RPMI7951 (cell line): ENCODE measurements at regions not wholly inside any gene's neighbourhood (a gene's known extent, or its start where the extent isn't known, plus 50 kb on each side); places are given as distances from the start of the nearest gene placed in this dataset.
"Not testable (repeated sequence)": the region's sequence is repeated elsewhere in the genome, so short reads cannot be mapped to it uniquely, and the experiment has no call there.

ENCODE experiments used
- DNase-seq: peaks from one replicate; pipeline ENCODE4 v3.0.0-alpha.2; 2012; ENCODE audit warnings: low read depth

DNA sequence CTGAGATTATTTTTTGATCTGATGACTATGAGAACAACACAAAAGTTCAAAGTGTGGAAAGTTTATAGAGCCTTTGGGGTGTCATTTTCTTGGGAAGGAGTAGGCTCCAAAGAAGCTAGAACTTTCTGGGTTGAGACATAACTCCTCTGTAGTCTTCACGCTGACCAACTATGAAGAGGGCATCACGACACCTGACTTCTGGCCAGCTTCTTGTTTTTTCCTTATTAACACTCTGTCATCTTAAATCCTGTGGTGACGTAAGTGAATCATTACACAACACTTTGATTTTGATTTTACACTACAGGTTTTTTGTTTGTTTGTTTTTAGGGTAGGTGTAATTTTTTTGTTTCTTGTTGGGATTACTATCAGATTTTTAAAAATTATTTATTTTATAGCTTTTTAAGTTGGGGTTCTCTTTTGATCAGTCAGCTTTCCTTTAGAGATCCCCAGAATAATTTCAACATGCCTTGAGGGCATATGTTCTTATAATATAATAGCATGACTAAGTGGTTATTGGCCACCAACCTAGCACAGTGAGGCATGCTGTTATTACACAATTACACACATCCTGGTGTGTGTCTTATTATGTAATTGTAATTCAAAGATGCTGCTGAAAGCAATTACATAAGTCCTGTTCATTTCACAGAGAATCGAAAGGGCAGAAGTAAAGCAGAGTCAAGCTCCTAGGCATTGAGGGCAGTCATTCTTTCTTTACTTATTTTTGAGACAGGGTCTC lies 281.6 kb upstream of the NOTCH2NLA start:
- not testable (repeated sequence) for DNase-seq

DNA sequence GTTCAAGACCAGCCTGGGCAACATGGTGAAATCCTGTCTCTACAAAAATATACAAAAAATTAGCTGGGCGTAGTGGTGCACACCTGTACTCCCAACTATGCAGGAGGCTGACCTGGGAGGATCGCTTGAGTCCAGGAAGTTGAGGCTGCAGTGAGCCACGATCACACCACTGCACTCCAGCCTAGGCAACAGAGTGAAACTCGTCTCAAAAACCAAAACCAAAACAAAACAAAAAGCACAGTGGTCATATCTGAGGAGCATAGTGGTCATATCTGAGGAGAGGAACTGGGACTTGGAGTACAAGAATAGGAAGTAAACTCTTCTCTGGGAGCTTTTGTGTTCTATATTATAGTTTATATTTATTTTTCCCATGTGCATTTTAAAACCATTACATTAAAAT lies 275.3 kb upstream of the NOTCH2NLA start:
- not testable (repeated sequence) for DNase-seq

DNA sequence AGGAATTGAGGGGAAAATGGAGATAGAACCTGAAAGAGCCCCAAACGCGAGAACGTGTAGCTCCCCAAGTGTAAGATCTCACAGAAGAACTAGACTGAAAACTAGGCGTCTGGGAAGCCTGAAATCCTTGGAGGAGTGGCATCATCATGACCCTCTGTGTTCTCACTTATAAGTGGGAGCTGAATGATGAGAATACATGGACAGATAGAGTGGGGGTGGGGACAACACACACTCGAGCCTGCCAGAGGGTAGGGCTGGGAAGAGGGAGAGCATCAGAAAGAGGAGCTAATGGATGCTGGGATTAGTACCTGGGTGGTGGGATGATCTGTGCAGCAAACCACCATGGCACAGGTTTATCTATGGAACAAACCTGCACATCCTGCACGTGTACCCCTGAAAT lies 258.7 kb upstream of the NOTCH2NLA start:
- DNase-seq = not testable (repeated sequence)

DNA sequence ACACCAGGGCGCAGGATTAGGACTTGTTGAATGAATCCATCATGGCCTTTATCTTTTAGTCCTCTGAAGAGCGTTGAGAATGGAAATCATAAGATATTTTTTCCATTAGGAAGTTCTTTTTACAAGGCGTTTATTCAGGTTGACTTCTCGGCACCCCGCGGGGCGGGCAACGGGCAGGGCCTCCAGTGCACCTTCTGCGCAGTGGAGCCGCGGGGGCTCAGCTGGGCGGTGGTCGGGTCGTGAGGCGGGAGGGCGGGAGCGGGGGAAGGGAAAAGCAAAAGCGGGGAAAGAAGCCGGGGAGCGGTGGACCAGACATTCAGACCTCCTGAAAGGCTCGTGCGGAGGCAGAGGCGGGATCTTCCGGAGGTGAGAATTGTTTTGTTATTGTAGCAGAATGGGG lies 258.3 kb upstream of the NOTCH2NLA start:
- DNase-seq = not testable (repeated sequence)

DNA sequence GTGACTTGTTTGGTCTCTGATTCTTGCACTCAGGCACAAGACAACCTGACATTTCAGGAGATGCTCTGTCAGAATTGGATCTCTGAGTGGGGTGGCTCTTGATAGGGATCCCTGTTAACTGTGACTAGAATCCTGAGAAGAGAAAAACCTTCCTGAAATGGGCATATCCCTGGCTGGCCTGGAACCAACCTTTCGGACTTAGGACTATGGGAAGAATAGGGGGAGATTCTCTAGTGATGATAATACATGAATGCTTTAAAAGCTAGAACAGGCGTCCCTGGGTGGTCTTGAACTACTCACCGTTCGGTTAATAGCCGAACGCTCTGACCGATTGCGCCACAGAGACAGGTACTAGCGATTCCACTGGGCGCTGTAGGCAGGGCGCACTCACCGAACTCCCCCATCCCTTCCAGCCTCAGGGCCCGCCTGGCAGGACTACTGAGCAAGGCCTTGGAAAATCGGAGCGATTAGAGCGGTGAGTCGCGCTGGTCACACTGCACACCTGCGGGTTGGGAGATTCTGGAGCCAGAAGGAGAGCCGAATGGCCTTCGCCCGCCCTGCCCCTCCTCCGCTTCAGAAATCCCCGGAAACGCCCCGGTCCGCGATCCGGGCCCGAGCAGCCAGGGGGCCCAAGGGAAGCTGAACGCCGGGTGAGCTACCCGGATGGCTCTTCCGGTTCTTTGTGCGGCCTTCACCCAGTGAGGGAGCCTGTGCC lies 257.6 kb upstream of the NOTCH2NLA start:
- peak; percentile 20 for DNase-seq

DNA sequence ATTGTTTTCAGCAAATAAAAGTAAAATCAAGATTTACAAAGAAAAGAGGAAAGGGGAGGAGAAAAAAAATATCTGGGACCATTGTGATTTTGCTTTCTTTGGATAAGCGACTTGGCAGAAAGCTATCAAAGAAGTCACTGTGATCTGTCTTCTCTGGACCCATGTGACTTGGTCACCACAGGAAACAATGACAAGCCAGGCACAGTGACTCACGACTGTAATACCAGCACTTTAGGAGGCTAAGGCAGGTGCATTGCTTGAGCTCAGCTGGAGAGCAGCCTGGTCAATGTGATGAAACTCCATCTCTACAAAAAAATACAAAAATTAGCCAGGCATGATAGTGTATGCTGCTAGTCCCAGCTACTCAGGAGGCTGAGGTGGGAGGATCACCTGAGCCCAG lies 255.4 kb upstream of the NOTCH2NLA start:
- not testable (repeated sequence) for DNase-seq

DNA sequence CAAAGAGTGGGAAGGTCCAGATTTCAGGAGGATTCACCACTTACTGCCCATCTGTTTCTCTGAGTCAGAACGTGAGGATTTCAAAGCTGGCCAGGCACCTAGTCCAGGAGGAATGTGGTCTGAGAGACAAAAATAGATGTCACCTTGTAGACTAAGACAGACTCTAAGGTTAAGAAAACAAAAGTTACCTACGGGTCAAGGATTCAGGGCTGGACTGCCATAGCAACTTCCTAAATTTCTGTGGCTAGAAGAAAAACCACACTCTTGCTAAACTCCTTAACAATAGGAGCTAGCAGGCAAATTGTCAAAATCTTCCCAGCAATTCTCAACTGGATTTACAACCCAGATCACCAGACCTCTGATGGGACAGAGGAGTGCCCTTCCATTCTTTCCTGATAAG lies 250.4 kb upstream of the NOTCH2NLA start:
- peak; percentile 77 for DNase-seq

DNA sequence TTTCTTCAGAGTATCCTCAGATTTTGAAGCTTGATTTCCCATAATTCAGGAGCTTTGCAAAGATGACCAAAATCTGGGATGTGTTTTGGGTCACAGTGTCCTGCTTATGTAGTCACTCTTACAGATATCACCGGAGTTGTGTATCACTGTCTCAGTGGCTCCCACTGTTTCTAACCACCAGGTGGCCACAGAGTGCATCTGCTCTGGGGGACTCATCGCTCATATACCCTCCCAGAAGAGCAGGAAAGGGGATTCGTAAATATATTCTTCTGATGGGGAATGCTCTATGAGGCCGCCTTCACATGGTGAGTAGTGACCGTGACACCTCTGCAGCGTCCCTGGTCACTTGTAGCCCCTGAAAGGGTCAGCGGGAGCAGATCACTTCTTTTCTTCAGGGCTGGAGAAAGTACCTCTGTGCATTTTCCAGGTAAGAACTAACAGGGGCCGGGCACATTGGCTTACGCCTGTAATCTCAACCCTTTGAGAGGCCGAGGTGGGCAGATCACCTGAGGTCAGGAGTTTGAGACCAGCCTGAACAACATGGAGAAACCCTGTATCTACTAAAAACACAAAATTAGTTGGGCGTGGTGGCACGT lies 249.4 kb upstream of the NOTCH2NLA start:
- peak; percentile 19 for DNase-seq

DNA sequence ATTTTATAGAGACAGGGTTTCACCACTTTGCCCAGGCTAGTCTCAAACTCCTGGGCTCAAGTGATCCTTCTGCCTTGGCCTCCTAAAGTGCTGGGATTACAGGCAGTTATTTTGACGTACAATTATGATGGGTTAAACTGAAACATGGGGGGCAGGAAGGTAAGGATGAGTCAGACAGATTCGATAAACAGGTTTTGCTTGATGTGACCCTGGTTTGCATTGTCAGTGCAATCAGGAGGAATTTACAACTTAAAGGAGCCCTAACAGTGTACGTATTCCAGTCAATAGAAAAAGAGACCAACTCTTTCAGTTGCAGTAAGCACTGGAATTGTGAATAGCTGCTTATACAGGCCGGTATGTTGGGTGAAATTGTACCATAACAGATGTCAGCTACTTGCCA lies 246.3 kb upstream of the NOTCH2NLA start:
- DNase-seq = not testable (repeated sequence)

DNA sequence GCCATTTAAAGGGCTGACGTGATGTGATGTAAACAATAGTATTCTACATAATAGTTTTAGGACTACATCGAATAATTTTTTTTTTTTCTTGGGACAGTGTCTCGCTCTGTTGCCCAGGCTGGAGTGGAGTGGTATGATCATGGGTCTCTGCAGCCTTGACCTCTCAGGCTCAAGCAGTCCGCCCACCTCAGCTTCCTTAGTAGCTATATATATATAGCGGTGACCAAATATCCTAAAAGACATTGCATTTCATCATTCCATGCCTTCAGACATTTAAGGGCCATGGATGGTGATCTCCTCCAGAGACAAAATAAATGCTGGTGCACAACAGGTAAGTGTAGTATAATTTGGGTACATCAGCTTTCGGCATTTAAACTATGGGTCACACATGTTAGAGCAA lies 245.4 kb upstream of the NOTCH2NLA start:
- DNase-seq = not testable (repeated sequence)

DNA sequence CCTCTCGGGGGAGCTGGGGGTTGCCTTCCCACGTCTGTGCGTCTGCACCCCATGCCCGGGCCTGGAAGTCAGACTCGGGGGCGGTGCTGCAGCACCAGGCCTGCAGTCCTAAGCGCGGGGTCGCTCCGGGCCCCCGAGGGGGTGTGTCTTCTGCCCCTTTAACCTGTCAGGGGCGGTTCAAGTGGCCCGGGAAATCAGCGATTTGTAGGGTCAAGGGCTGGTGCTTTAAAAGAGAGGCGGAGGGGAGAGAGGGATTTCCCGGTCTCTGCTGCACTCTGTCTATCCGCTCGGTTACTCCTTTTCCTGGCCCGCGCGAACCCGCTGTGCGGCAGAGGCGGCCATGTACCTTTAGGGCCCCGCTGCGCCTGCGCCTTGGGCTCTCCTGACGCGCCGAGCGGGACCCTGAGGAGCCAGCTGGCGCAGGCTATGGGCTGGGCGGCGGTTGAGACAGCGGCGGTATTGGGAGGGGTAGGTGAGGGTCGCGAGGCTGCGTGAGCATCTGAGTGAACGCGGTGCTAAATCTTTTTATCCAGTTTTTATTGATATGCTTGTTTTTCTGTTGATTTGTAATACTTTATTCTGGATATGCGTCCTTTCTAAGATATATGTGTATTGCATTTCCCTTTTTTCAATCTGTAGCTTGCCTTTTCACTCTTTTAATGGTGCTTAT lies 243.5 kb upstream of the NOTCH2NLA start:
- peak; percentile 6 for DNase-seq

DNA sequence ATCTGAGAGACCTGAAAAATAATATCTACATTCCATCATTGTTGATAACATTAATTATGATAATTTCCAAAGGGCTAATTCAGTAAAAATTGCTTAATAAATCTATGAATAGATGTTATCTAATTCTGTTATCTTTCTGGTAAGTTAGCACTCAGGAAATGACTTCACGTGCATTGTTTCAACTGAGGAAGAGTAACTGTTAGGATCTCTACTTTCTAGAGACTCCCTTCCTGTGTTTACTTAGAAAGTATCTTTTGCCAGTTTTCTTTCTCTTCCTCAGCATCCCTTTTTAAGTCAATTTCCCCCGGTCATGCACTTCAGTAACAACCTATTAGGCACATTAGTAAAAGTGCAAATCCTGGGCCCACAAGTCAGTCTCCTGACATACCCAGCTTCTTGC lies 231.1 kb upstream of the NOTCH2NLA start:
- DNase-seq = not testable (repeated sequence)

DNA sequence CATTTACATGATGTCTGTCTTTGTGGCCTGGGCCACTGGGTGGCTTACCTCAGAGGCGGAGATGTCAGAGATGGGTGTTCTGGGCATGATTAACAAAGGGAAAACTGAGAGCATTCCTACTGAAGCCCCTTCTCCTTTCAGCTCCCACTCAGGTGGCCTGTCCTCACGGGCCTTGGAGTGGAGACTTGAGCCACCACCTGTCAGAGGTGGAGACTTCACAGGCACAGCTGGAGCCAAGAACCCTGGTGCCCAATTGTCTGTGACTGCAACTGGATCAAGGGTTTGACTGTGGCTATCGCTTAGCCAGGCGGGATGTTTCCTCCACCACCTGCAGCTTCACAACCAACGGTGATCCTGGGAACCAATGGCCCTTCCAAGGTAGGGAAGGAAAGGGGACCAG lies 230.5 kb upstream of the NOTCH2NLA start:
- not testable (repeated sequence) for DNase-seq

DNA sequence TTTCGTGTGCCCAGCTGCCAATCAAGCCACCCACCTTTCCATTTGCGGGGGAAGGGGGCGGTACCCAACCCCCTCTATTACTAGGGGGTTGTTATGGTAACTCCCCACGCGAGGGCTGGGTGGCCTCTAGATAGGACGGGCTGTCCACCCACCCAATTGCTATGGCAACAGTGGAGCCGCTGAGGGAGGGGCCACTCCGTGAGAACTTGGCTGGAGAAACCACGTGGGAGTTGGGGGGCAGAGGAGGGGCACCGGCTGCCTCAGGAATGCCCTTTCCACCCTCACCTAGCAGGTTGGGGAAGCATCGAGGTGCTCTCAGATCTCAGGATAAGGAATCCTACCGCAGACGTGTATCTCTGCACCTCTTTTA lies 220.0 kb upstream of the NOTCH2NLA start:
- not testable (repeated sequence) for DNase-seq

DNA sequence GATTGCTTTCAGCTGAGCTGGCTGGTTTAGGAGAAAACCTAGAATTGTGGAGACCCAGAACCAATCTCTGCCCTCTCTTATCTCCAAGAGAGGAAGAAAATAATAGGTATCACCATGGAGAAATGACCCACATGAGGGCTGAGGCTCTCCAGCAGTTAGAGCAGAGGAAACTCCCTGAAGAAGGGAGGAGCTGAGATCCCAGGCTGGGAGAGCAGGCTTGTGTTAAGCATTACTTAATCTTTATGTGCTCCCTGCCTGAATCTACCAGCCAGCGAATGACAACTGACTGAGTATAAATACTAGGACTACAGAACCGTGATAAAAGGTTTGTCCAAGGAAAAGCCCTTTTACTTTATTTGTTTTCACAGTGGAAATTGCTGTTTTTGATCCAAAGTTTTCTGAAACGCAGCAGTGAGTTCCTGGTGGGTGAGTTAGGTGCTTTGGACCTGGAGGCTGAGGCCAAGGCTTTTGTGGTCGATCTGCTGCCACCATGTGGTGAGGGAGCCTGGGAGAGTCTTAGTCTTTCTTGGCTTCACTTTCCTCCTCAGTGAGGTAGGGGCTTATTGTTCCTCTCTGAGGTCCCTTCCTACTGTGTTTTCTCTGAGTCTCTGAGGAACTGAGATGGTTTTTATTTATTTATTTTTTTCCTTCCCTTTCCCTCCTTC lies 219.5 kb upstream of the NOTCH2NLA start:
- not testable (repeated sequence) for DNase-seq

DNA sequence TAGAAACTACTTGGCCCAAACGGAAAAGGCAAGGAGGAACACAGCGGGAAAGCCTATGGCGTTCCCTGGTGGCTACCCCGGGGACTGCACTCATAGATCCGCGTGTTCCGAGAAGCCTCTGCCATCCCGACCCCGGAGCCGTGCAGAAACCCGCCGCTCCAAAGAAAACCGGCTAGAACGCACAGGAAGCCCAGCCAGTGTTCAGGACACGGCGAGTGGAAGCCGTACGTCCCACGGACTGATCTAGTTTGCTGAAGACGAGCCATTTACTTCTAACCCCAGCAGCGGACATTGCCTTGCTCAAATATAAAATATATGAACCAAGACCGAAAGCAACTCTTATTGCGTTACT lies 215.0 kb upstream of the NOTCH2NLA start:
- peak; percentile 15 for DNase-seq

DNA sequence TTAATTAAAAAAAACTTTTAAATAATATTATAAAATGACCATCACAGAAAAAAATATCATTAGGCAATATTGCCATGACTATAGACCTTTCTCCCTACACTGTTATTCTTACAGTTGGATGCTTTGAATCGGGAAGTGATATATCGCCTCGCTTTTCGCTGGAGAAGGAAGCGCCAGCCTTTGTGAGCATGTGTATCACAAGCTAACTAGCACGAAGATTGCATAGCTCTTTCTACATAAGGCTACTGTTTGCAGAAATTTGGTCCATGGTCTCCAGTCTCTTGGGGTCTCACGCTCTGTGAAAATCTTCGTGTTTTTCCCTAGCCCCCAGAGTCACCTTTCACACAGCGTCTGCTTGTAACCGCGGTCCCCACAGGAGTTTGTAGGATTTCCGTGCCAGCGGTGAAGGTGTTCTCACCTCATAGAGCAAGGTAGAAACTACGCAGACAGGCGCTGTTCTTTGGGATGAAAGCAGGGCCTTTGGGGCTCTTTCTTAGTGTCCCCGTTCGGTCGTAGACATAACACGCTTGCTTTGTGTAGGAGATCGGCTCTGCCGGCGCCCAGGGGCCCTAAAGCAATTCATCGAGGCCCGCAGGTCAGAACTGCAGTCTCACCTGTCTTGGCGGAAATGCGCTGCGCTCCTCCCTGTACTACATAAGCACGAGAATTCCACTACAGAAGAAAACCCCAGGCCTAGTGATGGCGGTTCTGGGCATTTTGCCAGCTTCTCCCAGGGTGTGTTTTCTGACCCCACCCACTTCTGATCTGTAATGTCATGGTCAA lies 214.5 kb upstream of the NOTCH2NLA start:
- DNase-seq = not testable (repeated sequence)

DNA sequence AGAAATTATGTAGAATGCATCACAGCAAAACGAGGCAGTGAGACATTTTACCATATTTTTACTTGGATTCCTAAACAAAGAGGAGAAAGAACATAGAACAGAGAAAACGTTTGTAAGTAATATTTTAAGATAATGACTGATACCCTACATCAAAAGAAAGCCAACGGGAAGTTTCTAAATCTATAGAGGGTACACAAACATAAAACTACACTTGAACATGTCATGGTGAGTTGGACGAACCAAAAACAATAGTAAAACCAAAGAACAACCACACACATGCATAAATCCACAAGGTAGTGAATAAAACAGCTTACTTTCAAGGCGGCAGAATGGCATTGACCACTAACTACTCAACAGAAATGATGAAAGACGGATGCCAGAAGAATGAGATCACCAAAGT lies 209.7 kb upstream of the NOTCH2NLA start:
- DNase-seq = not testable (repeated sequence)

DNA sequence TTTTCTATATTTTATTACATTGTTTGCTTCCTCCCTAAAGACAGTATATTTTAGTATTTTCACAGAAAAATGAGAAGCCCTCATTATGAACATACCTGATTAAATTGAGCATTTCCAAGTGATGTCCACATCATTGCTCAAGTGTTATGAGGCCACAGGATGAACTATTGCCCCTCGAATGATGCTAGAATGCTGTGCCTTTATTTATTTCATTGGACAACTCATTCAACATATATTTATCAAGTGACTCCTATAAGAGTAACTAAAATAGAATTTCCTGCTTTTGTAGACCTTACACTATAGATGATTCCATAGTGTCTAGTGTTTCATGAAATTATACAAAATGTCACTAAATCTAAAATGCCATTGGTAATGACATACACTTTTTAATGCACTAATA lies 187.8 kb upstream of the NOTCH2NLA start:
- DNase-seq = not testable (repeated sequence)

DNA sequence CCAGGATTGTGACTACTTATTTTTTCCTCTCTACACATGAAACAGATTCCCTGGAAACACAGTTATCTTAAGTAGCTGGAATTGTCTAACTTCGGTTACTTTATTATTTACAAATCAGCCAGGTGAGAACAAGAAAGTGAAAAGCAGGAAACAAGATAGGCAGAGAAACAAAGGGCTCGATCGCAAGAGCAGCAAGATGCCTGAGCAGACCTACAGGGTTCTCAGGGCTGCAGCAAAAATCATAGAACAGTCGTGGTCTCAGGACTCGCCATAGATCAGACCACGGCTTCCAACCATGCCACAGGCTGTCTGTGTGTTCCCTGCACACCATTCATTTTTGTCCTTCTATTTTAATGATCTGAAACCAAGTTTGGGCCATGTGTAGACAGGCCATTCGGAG lies 186.2 kb upstream of the NOTCH2NLA start:
- DNase-seq = not testable (repeated sequence)

DNA sequence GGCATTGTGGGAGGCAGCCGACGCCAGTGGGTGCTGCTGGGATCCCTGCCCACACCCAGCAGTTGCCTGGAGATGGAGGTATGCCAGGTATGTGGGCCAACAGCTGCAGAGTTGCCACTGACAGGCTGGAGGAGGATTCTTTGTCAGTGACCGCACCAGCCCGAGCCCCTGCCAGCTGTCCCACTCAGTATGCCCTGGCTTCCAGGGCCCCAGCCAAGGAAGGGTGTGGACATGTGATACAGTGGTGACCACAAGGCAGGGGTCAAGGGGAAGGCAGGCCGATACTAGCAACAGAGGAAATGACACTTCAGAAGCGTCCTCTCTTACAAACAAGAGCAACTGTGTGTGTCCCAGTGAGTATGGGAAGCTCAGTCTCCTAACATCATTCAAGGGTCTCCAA lies 185.1 kb upstream of the NOTCH2NLA start:
- DNase-seq = peak; percentile 66
